ENCODE measurements at regions not wholly inside any gene's neighbourhood (a gene's known extent, or its start where the extent isn't known, plus 50 kb on each side); places are given as distances from the start of the nearest gene placed in this dataset.

GRCh38 chr17:69637446-69638156, 223.1 kb downstream of the MAP2K6 start:
- DNase-seq (ENCODE audit: low spot score), result no peak
- no peaks in the 10 kb centered on the region for H3K27me3 ChIP-seq (replicated peaks; ENCODE audit: insufficient read depth)
- TF ChIP-seq CTCF (IDR thresholded peaks at IDR 0.05), result no peak
- ATAC-seq (ENCODE audit: insufficient number of reproducible peaks, low FRiP score, low read depth), result no peak
- no peak overlapping the region for H3K4me3 ChIP-seq
- H3K4me1 ChIP-seq (ENCODE audit: control insufficient read depth in 1 of 2, low read depth in 2 of 2), result no peaks in the 10 kb centered on the region
- no peak overlapping the region for H3K27ac ChIP-seq
- H3K9me3 ChIP-seq, result no peaks in the 10 kb centered on the region
- no peaks in the 10 kb centered on the region for H3K36me3 ChIP-seq

GRCh38 chr17:69639096-69639495, 224.6 kb downstream of the MAP2K6 start:
- H3K27me3 ChIP-seq (replicated peaks; ENCODE audit: insufficient read depth), result no peaks in the 10 kb centered on the region

GRCh38 chr17:69640073-69640472, 225.6 kb downstream of the MAP2K6 start:
- Histone ChIP-seq H3K4me3 (no peak overlapping the region), H3K27ac (no peak overlapping the region), H3K4me1 (ENCODE audit: control insufficient read depth in 1 of 2, low read depth in 2 of 2) (no peaks in the 10 kb centered on the region), H3K36me3 (no peaks in the 10 kb centered on the region), H3K9me3 (no peaks in the 10 kb centered on the region), H3K27me3 (replicated peaks; ENCODE audit: insufficient read depth) (no peaks in the 10 kb centered on the region)
- DNase-seq (ENCODE audit: low spot score), result no peak
- no peak for ATAC-seq (ENCODE audit: insufficient number of reproducible peaks, low FRiP score, low read depth)
- TF ChIP-seq CTCF (IDR thresholded peaks at IDR 0.05), result no peak

More at GRCh38 chr17:69639096-69639495, 224.6 kb downstream of the MAP2K6 start:
- no peak overlapping the region for H3K4me3 ChIP-seq
- H3K36me3 ChIP-seq, result no peaks in the 10 kb centered on the region
- no peaks in the 10 kb centered on the region for H3K9me3 ChIP-seq
- TF ChIP-seq CTCF (IDR thresholded peaks at IDR 0.05), result no peak
- H3K27ac ChIP-seq, result no peak overlapping the region
- ATAC-seq (ENCODE audit: insufficient number of reproducible peaks, low FRiP score, low read depth), result no peak
- no peaks in the 10 kb centered on the region for H3K4me1 ChIP-seq (ENCODE audit: control insufficient read depth in 1 of 2, low read depth in 2 of 2)
- no peak for DNase-seq (ENCODE audit: low spot score)

GRCh38 chr17:69643686-69644085, 229.2 kb downstream of the MAP2K6 start:
- ATAC-seq (ENCODE audit: insufficient number of reproducible peaks, low FRiP score, low read depth) (no peak), DNase-seq (ENCODE audit: low spot score) (no peak)
- Histone ChIP-seq H3K9me3 (no peaks in the 10 kb centered on the region), H3K27ac (no peak overlapping the region), H3K4me1 (ENCODE audit: control insufficient read depth in 1 of 2, low read depth in 2 of 2) (no peaks in the 10 kb centered on the region), H3K4me3 (no peak overlapping the region), H3K36me3 (no peaks in the 10 kb centered on the region), H3K27me3 (replicated peaks; ENCODE audit: insufficient read depth) (no peaks in the 10 kb centered on the region)
- TF ChIP-seq CTCF (IDR thresholded peaks at IDR 0.05), result no peak

GRCh38 chr17:69646729-69647128, 232.2 kb downstream of the MAP2K6 start:
- no peak for ATAC-seq (ENCODE audit: insufficient number of reproducible peaks, low FRiP score, low read depth)
- no peaks in the 10 kb centered on the region for H3K36me3 ChIP-seq
- no peak for TF ChIP-seq CTCF (IDR thresholded peaks at IDR 0.05)
- H3K4me1 ChIP-seq (ENCODE audit: control insufficient read depth in 1 of 2, low read depth in 2 of 2), result no peaks in the 10 kb centered on the region
- H3K27me3 ChIP-seq (replicated peaks; ENCODE audit: insufficient read depth), result no peaks in the 10 kb centered on the region
- H3K4me3 ChIP-seq, result no peak overlapping the region
- H3K9me3 ChIP-seq, result no peaks in the 10 kb centered on the region
- no peak overlapping the region for H3K27ac ChIP-seq
- DNase-seq (ENCODE audit: low spot score), result no peak

Measured in thoracic aorta (tissue), 2 donors.